HG03354 (cell line): ENCODE measurements at regions not wholly inside any gene's neighbourhood (a gene's known extent, or its start where the extent isn't known, plus 50 kb on each side); places are given as distances from the start of the nearest gene placed in this dataset.
"Not testable (repeated sequence)": the region's sequence is repeated elsewhere in the genome, so short reads cannot be mapped to it uniquely, and the experiment has no call there.

ENCODE experiments used
- ATAC-seq: cut with Tn5 transposase; IDR thresholded peaks from one replicate; pipeline ENCODE4 v1.9.1; 2021; ENCODE audit warnings: mild to moderate bottlenecking; ENCODE audit not compliant: unreplicated experiment, poor library complexity, severe bottlenecking

DNA sequence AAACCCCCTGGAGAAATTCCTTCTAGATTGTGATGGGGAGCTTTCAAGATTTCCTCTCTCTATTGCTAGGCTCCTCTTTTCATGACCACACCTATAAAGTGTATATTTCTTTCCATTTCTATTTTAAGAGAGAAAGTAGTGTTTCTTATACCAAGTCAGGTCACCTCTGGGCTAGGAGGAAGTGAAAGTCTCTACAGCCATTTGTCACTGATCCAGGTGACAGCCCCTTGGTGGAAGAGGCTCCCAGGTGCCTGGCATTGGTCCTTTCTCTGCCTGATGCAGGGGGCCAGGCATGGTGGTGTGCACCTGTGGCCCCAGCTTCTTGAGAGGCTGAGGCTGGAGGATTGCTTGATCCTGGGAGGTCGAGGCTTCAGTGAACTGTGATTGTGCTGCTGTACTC, 64.7 kb downstream of the DHCR7 start:
- peak; percentile 74 for ATAC-seq

DNA sequence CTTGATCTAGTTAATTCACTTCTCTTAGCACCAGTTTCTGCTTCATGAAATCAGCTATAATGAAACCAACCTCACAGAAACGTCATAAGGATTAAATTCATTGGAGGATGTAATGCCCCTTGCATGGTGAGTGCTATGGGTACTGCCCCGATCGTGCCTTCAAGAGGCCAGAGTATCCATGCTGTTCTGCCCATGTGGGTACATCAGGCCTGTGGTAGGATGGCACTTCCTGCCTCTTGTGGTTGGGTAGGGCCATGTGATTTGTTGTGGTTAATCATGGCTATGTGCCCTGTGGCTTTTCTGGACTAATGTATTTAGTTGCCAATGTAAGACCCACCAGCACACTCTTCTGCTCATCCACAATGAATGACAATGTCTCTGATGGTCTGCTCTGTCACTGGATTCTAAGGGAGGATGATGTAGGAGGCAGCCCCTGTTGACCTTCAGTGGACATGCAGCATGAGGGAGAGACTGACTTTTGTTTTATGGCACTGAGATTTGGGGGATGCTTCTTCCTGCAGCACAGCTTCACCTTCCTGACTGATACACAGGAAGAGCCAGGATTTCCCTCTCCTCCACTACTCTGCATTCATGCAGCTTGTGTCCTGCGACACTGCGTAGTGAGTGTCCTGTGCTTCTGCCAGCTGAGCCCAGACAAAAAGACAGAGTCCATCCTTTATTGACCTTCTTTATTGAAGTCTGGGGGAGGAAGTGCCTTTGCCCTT, 66.2 kb downstream of the DHCR7 start:
- no peak for ATAC-seq

DNA sequence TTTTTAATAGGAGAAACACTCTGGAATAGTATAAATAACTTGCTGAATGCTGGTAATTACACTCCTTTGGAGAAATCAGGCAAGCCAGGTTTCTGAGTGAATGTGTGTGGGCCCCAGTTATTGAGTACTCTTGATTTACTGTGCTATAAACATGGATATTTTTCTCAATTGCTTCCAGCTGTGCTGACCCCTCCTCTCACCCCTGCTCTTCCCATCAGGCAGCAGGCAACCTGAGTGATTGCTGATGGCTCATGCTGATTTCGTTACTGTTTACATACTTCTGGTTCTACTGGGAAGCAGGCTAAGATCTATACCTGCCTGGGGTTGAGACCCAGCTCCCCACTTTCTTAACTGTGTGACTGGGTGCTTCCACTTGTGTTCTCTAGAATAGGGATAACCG, 68.5 kb downstream of the DHCR7 start:
- ATAC-seq, result no peak

DNA sequence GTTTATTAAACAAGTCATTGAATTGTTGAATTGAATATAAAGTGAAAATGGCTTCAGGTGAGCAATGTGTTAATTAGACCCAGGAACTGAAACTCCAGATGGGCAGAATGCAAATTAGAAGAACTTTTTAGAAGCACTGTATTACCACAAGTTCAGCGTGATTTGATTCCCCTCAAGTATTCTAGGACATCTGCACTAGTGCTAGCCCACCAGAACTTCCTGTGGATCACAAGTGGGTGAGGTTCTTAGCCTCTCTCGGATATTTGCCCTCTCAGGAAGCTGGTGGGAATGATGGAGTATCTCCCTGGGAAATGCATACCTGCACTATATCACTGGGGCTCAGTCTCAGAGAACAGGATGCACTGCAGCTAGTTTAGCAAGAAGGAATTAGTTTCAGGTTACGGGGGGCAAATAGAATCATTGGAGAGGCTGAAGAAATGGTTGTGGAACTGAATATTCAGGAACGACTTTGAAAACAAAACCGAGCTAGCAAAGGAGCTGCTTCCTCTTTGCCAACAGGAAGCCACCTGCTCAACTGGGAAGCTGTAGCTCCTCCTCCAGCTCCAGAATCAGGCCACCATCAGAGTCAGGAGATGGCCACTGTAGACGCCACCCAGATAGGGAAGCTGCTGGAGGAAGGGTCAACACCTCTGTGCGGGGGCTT, 74.3 kb downstream of the DHCR7 start:
- peak; percentile 75 for ATAC-seq

DNA sequence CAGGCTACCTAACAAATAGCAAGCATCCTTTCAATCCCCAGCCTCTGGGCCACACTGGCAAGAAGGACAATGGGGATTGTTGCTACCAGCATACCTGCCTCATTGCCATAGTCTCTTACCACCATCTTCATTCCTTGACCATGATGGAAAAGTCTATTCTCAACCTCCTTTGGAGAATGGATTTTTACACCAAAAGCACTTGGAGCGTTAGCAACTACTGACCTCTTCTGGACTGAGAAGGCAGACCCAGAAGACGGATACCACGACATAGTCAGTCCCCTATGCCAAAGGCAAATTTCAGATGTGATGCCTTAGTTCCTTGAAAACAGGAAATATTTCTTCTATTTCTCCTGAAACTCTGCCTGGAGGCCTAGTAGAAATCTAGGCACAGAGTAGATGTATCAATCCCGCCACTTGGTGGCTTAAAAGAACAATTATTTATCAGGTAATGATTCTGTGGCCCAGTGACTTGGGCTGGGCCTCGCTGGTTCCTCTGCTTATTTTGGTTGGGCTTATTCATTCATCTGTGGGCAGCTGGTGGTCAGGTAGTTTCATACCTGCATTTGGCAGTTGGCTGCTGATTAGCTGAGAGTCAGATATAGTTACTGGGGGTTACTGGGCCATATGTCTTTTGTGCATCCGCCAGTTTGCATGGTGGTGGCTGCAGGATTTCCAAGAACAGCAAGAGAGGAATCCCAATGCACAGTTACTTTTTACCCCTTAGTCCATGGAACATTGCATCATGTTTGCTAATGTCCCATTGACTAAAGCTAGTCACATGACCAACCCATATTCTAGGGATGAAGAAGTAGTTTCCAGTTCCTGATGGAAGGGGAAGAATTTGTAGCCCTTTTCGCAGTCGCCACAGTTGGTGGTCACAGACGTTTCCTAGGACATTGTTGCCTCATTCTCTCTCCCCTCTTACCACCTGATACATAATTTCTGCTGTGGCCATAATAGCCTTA, 75.2 kb downstream of the DHCR7 start:
- ATAC-seq, result peak; percentile 68

DNA sequence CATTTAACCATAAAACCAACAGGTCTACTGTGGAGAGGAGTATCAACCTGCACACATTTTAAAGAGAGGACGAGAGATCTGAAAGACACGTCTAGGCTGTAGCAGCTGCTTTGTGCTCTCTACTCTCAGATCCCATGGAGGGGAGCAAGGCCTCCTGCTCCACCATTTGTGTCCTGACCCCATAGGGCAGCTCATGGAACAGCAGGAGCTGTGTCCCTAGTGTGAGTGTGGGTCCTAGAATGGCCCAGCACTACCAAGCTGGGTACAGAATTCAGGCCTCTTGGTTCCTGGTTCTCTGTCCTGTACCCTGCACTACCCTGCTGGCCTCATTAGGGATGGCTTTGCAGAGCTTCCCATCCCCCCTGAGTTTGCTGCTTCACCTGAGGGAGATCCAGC, 76.5 kb downstream of the DHCR7 start:
- no peak for ATAC-seq

DNA sequence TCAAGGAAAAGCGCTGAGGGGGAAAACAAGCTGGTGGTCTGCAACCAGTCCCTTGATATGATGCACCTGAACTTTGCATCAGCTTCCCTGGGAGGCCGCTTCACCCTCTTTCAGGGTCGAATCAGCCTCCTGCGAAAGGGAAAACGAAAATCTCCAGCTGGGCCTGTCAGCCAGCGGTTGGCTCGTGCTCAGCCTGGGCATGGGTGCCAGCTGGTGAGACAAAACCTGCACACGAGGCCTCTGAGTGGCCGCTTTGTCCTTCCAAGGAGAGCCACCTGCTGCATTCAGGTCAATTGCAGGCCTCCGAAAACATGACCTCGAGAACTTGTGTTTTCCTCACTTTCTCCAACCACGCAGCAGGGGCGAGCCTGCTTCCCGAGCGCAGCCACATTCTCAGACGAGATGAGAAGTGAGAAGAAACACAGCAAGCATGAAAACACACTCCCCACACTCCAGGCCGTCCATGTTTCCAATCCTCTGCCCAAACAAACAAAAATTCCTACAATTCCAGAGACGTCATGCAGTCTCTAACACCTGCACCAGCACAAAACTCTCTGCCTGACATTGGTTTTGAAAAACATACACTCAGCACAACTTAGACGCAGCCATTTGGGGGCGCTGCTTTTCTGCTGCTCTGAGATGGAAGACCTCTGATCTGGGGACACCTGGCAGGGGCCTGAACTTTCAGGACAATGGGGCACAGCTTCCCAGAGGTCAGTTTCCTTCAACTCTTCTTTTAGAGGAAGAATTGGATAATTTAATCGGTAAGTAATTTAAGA, 77.1 kb downstream of the DHCR7 start:
- no peak for ATAC-seq

DNA sequence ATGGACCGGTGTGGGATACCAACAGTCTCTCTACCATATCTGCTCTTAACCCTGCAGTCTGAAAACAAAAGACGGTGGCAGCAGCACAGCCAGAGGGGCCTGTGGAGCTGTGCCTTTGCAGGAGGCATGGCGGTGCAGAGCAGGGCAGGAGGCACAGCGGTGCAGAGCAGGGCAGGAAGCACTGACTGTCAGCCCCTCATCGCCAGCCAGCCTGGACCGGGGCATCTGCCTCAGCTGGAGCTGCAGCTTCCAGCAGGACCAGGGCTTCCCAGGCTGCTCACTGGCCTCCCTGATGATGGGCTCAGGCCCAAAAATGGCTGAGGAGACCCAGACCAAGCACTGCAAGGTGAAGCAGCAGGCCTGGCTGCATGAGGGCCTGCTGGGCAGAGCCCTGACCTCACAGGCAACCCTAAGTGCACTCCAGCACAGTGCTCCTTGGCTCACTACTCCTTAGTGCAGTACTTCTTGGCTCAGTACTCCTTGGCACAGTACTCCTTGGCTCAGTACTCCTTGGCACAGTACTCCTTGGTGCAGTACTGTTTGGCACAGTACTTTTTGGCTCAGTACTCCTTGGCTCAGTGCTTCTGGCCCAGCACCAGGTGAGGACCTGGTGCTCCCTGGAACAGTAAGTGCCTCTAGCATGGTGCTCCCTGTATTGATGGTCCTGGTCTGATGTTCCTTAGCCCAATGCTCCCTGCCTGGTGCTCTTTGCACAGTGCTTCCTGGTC, 78.0 kb downstream of the DHCR7 start:
- no peak for ATAC-seq

DNA sequence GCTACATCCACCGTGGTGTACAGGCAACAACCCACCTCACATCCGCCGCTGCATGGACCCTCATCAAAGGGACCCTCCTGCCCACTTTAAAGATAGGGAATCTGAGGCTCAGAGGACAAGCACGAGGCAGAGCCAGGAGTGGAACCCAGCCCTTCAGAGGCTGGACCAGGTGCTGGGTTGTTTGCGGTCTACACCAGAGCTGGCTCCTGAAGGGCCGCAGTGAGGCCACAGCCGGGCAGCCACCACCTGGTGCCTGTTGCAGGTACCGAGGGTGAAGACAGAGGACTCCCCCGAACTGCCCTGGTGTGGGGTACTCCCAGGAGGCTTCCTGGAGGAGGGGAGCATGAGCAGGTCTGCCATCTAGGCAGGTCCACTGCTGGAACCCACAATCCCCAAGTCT, 78.8 kb downstream of the DHCR7 start:
- ATAC-seq, result no peak

DNA sequence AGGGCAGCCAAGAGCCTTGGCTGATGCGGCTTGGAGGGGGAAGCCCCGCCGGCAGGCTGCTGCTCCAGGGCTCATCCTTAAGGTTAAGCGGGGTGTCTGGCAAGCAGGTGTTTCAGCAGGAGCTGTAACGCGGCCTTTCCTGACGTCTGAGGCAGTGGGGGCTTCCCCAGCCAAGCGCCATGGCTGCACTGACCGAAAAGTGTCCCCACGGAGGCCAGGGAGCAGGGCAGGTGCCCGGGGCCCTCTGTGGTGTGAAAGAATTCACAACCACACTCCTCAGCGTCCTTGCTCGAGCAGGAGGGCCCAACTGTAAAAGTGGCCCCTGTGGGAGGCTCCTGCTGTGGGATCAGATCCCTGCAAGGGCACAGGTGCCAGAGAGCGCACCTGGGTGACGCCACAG, 79.2 kb downstream of the DHCR7 start:
- no peak for ATAC-seq

DNA sequence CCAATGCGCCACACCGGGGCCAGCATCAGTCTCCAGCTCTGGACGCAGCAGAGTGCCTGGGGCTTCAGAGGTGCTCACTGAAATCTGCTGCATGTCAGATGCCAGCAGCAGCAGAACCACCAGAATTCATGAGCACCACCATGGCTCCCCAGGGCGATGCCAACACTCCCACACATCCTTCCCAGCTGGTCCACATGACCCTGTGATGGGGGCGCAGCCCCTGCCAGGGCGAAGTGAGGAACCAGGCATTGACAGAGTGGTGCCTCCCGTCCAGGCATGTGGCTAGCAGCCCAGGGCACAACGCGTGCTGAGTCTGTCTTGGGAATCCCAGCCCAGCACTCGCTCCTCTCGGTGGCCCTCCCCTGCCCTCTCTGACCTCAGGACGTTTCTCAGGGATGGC, 80.4 kb downstream of the DHCR7 start:
- no peak for ATAC-seq

DNA sequence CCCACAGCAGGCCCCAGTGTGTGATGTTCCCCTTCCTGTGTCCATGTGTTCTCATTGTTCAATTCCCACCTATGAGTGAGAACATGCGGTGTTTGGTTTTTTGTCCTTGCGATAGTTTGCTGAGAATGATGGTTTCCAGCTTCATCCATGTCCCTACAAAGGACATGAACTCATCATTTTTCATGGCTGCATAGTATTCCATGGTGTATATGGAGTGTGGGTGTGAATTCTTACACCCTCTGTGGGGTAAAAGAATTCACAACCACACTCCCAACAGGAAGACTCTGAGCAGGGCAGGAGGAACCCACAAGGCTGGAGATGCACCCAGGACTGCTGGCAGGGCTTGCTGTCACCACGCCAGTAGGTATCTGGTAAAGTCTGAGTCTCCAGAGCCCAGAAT, 80.9 kb downstream of the DHCR7 start:
- not testable (repeated sequence) for ATAC-seq

DNA sequence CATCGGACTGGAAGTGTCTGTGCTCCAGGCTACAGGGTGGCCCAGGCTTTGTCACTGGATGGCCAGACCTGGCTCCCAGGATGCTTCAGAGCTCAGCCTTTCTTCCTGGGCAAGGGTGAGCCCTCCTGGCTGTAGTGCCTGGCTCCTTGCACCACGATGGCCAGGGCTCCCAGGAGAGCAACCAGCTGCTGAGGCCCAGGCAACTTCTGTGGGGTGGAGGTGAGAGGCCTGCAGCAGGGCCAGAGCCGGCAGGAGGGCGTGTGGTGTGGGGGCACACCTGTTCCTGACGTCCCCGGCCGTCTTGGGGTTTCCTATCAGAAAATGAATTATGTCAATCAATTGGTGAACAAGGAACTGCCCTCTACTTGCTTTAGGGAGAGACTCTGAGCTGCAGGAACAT, 82.1 kb downstream of the DHCR7 start:
- no peak for ATAC-seq

DNA sequence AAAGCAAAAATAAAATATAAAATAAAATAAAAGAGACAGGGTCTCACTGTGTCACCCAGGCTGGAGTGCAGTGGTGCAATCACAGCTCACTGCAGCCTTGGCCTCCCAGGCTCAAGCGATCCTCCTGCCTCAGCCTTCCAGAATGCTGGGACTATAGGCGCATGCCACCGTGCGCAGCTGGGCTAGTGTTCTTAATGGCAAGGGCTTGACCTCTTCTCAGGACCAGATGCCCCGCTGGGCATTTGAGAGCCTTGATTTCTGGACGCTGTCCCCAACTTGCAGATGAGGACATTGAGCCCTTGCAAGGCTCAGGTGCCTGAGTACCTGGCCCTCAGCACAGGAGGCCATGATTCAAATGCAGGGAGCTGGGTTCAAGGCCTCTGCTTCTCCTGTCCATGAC, 82.6 kb downstream of the DHCR7 start:
- no peak for ATAC-seq

DNA sequence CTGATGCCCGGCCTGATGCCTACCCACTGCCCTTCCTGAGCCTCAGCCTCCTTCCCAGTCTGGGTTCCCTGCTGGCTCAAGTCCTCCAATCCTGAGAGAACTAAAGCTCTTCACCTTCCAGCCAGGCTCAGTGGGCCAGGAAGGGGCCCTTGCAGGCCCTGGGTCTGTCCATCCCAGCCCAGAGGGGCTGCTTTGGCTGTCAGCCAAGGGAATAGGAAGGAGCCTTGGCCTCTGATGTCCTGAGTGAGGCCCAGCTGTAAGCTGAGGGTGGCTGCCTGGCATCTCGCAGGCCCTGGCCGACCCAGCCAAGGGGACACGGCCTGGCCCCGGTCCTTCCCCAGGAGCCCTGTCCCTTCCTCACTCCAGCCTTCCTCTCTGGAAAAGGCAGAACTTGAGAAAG, 83.4 kb downstream of the DHCR7 start:
- no peak for ATAC-seq

DNA sequence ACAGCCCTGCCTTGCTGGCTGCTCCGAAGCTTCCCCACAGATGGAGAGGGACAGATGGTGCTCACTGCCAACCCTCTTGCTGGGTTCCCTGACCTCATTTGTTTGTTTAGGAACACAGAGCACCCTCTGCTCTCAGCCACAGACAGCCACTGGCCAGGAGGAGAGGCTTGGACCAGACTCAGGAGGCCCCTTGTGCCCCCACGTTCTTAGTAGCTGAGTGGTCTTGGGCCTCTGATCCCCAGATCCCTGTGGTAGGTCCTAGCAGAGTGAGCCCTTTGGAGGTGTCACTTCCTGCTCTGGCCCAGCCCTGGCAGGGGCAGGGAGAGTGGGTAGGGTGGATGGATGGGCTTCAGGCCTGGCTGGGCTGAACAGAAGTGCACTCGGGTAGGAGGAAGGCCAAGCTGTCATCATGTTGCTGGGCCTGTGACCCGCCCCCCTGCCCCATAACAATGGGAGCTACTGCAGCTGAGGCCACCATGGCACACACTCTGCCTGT, 84.0 kb downstream of the DHCR7 start:
- no peak for ATAC-seq

DNA sequence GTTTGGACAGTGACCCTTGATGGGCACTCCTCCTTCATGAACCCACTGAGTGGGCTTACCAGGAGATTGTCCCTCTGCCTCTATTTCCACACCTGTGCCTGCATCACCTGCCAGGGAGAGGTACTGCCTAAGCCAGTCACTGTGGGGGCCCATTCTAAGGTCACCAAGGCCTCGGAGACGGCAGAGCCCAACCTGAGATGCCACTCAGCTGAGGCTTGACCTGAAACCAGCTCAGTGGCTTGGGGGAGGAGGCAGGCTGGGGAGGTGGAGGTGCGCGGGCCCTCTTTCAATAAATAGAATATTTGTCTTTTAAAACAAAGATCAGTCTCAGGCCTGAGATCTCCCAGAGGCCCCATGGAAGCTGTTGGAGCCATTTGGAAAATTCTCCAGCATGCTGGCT, 84.5 kb downstream of the DHCR7 start:
- ATAC-seq, result no peak

DNA sequence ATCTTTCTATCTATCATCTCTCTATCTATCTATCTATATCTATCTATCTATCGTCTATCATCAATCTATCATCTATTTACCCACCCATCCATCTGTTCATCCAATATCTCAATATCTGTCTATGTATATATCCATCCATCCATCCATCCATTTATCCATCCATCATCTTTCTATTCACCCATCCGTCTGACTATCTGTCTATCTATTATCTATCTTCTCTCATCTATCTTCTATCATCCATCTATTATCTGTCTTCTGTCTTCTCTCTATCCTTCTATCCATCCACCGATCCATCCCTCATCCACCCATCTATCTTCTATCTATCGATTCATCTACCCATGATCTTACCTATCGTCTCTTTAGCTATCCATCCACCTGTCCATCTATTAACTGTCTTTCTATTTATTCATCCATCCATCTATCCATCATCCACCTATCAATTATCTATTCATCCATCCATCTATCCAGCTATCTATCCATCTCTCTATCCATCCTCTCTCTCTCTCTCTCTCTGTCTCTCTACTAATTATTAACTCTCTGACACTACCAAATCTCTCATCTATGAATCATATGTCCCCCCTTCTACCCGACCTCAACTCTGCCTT, 89.1 kb downstream of the DHCR7 start:
- ATAC-seq, result no peak
